Activated T-cell treated with anti-CD3 and anti-CD28 coated beads for 48 hours (primary cell): ENCODE measurements at regions not wholly inside any gene's neighbourhood (a gene's known extent, or its start where the extent isn't known, plus 50 kb on each side); places are given as distances from the start of the nearest gene placed in this dataset.
"Not testable (repeated sequence)": the region's sequence is repeated elsewhere in the genome, so short reads cannot be mapped to it uniquely, and the experiment has no call there.

ENCODE experiments used
- DNase-seq: peaks from one replicate; pipeline ENCODE4 v3.0.0-alpha.2; 2020; ENCODE audit warnings: low read depth

- DNase-seq, result no peak
Observed at GRCh38 chr6:84635081-84635761, 129.2 kb downstream of the TBX18 start.

DNA sequence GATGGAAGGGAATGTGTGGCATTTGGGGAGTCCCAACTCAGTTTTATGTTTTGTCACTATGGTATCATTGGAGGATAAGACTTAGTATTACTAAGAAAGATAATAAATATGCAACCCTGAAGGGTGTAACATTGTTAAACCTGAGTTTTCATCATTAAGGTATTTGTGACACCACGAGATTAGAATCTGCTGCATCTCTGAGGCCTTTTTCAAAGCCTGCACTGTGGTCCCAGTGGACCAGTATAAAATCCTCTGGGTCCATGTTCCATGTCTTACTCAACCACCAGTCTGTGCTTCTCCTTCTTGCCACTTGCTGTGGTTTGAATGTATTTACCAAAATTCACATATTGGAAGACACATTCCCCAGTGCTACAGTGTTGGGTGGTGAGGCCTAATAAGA lies 130.6 kb downstream of the TBX18 start:
- DNase-seq, result no peak

GRCh38 chr6:84626527-84626926 lies 137.9 kb downstream of the TBX18 start:
- not testable (repeated sequence) for DNase-seq

GRCh38 chr6:84625506-84625905 lies 138.9 kb downstream of the TBX18 start:
- no peak for DNase-seq

GRCh38 chr6:84623956-84624680 lies 140.3 kb downstream of the TBX18 start:
- DNase-seq, result no peak

DNA sequence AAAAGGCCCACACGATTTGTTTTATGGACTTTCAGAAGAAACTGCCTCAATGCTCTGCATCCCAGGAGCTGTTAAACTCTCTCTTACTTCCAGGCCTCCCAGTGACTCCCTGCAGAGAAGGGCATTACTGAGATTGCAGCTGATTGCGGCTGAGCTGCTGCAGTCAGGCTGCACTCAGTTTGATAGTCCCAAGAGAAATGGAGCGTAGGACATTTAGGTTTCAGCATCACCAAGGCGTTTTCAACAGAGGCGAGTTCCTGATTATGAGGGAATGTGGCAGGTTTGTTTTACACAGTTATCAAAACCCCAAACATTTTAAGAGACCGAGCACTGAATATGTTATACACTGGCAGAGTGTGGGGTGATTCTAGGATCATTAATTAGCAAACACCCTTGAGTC lies 145.6 kb downstream of the TBX18 start:
- no peak for DNase-seq

GRCh38 chr6:84618046-84618752 lies 146.2 kb downstream of the TBX18 start:
- no peak for DNase-seq

GRCh38 chr6:84615987-84616386 lies 148.4 kb downstream of the TBX18 start:
- DNase-seq, result no peak

DNA sequence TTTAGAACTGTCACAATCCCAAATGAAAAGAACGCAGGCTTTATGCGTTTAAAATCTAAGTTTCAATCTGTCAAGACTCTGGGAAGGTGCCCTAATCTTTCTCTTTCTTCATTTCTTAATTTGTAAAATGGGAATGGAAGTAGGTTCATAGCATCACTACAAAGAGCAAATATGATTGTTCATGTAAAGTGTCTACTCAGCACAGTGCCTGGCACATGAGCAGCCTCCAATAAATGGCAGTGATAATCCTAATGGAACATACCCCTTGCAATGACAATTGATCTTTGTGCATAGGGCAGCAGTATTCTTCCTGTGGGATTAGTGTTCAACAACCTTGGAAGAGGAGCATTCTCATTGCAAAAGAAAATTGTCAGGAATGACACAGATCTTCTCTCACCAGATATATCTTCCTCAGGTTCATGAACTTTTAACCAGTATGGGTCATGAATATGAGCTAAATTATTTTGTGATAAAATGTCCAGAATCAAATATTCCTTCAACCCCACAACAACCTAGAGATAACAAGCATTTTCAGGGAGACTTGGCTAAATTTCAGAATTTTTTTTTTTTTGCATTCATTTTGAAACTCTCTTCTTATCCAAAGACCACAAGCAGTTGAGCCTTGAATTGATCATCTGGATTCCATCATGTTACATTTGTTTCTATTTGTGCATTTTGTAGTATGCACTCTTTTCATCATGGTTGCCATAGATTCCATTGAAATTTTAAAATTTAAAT lies 149.1 kb downstream of the TBX18 start:
- no peak for DNase-seq

- no peak for DNase-seq
Observed at GRCh38 chr6:84606860-84607259, 157.5 kb downstream of the TBX18 start.

DNA sequence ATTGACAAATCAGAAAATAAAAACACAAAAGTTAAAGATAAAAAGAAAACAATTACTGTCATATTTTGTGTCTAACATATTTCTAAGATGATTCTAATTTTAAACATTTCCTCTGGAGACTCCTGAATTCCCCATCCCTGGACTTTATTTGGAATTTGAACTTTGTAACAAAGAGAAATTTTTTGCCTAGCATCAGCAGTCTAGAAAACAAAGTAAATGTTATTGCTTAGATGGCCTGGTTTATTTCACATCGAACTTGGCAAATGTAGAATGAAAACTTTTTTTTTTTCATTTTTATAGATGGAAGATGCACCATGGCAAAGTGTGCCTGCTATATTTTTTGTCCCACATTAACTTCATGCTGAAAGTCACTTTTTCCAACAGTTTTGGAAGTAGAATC lies 159.1 kb downstream of the TBX18 start:
- DNase-seq, result no peak

DNA sequence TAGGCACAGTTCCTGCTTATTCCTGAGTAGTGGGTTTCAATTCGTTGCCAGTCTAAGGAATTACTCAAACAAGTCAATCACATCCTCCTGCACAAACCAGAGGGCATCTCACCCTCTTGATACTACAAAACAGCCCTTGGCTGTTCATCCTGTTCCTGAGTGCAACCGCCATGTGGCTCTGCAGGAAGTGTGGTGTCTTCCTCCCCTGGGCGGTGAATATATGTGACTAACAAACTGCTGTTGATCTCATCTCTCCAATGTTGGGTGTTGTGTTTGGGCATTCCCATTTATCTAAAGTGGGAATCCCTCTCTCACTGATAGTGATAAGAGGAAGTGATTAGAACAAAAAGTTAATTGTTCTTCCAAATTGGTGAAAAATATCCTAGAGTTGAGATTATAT lies 163.0 kb downstream of the TBX18 start:
- no peak for DNase-seq

- DNase-seq, result no peak
Observed at GRCh38 chr6:84599991-84600390, 164.4 kb downstream of the TBX18 start.

GRCh38 chr6:84597238-84597875 lies 167.0 kb downstream of the TBX18 start:
- no peak for DNase-seq

GRCh38 chr6:84596488-84596887 lies 167.9 kb downstream of the TBX18 start:
- no peak for DNase-seq

GRCh38 chr6:84588697-84589080 lies 175.7 kb downstream of the TBX18 start:
- no peak for DNase-seq

DNA sequence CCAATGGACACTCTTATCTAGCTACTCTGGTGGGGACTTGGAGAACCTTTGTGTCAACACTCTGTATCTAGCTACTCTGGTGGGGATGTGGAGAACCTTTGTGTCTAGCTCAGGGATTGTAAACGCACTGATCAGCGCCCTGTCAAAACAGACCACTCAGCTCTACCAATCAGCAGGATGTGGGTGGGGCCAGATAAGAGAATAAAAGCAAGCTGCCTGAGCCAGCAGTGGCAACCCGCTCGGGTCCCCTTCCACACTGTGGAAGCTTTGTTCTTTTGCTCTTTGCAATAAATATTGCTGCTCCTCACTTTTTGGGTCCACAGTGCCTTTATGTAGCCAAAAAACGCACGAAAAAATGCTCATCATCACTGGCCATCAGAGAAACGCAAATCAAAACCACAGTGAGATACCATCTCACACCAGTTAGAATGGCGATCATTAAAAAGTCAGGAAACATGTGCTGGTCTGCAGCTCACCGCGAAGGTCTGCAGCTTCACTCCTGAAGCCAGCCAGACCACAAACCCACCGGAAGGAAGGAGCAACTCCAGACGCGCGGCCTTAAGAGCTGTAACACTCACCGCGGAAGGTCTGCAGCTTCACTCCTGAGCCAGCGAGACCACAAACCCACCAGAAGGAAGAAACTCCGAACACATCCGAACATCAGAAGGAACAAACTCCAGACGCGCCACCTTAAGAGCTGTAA lies 176.3 kb downstream of the TBX18 start:
- not testable (repeated sequence) for DNase-seq

- not testable (repeated sequence) for DNase-seq
Observed at GRCh38 chr6:84587202-84587940, 177.0 kb downstream of the TBX18 start.

DNA sequence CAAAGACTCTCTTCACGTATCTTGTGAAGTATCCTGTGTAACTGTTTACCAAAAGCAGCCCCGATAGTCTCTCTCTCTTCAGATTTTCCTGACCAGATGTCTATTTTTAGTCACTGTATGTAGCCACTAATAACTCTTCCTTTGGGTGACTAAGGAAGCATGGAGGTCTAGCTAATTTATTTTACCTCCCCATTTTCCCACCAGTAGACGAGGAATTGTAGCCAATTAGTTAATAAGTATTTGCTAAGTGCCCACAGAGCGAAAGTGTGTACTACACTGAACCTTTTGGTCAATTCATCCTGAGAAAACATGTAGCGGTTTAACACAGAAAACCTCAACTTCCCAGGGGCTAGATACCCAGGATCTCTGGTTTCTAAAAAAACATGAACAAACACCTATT lies 180.6 kb downstream of the TBX18 start:
- no peak for DNase-seq

- DNase-seq, result no peak
Observed at GRCh38 chr6:84582997-84583396, 181.4 kb downstream of the TBX18 start.
